A673 (cell line): ENCODE measurements at regions not wholly inside any gene's neighbourhood (a gene's known extent, or its start where the extent isn't known, plus 50 kb on each side); places are given as distances from the start of the nearest gene placed in this dataset.

Experiments
- BruUV-seq: library from RNA; stranded (reverse); fragments of 400-500 nt; replicated peaks from 2 replicates; lab custom pipeline; 2021; lab: Mats Ljungman, UMichigan
- CTCF ChIA-PET: fragments of 300-600 bp; sonication (Branson Sonifier 250); formaldehyde crosslinking; loops from one replicate; lab custom pipeline; 2022; ENCODE audit warnings: antibody characterized with exemption; lab: Charles Lee
- POLR2A ChIA-PET: fragments of 300-600 bp; sonication (Branson Sonifier 250); formaldehyde crosslinking; loops from one replicate; lab custom pipeline; 2022; ENCODE audit warnings: antibody characterized with exemption; ENCODE audit not compliant: low non-redundant PET; lab: Charles Lee
- DNase-seq: peaks from one replicate; pipeline ENCODE4 v3.0.0-alpha.2; 2015; ENCODE audit warnings: low spot score
- H3K27ac ChIP-seq: fragments of 200-600 bp; sonication (generic); 2 replicates; pipeline ENCODE4 v1.5.1; 2016; ENCODE audit warnings: mixed run types, low read depth, mild to moderate bottlenecking, mixed read lengths, antibody characterized with exemption, low read length; ENCODE audit not compliant: poor library complexity, severe bottlenecking
- H3K27me3 ChIP-seq: fragments of 200-600 bp; sonication (generic); replicated peaks from 2 replicates; pipeline ENCODE4 v1.6.1; 2017; ENCODE audit warnings: mixed run types, low read depth, mild to moderate bottlenecking, mixed read lengths, antibody characterized with exemption, low read length; ENCODE audit not compliant: insufficient read depth, poor library complexity
- H3K36me3 ChIP-seq: fragments of 200-600 bp; sonication (generic); 2 replicates; pipeline ENCODE4 v1.6.1; 2016; ENCODE audit warnings: mixed run types, mild to moderate bottlenecking, mixed read lengths, antibody characterized with exemption, low read length; ENCODE audit not compliant: insufficient read depth, poor library complexity, severe bottlenecking
- H3K4me1 ChIP-seq: fragments of 200-600 bp; sonication (generic); 2 replicates; pipeline ENCODE4 v1.6.1; 2017; ENCODE audit warnings: mixed run types, mild to moderate bottlenecking, mixed read lengths, antibody characterized with exemption, low read length; ENCODE audit not compliant: insufficient read depth, poor library complexity, severe bottlenecking
- H3K4me3 ChIP-seq: fragments of 200-600 bp; sonication (generic); 2 replicates; pipeline ENCODE4 v1.5.1; 2016; ENCODE audit warnings: low read depth, mixed run types, mild to moderate bottlenecking, mixed read lengths, low read length; ENCODE audit not compliant: poor library complexity, severe bottlenecking
- H3K9me3 ChIP-seq: fragments of 200-600 bp; sonication (generic); 2 replicates; pipeline ENCODE4 v1.6.1; 2016; ENCODE audit warnings: mixed run types, low read depth, mild to moderate bottlenecking, mixed read lengths, antibody characterized with exemption, low read length; ENCODE audit not compliant: poor library complexity, severe bottlenecking
- CTCF ChIP-seq: fragments of 300-800, 200-600 bp; sonication (generic); conservative IDR thresholded peaks from 2 replicates; pipeline ENCODE4 v1.5.1; 2017; ENCODE audit warnings: low read depth, mild to moderate bottlenecking, antibody characterized with exemption, low read length, moderate library complexity, mixed read lengths
- EZH2 ChIP-seq: fragments of 200-600 bp; sonication (generic); IDR thresholded peaks from 2 replicates; pipeline ENCODE4 v1.6.1; 2017; ENCODE audit warnings: borderline replicate concordance, low read depth, mild to moderate bottlenecking, mixed read lengths, antibody characterized with exemption, low read length; ENCODE audit not compliant: poor library complexity, severe bottlenecking
- intact Hi-C: fragments of 100-400 bp; cut with micrococcal nuclease; formaldehyde crosslinking; loops from one replicate; pipeline ENCODE4 v1.10.0; 2022; ENCODE audit not compliant: unreplicated experiment

- TF ChIP-seq EZH2: no peak
- TF ChIP-seq CTCF: no peak
- CTCF ChIA-PET: no interaction called here
- H3K27ac ChIP-seq: no peak overlapping the region
Measured at GRCh38 chrX:100477958-100478357, 67.9 kb upstream of the PCDH19 start.

GRCh38 chrX:100477467-100477866 is 67.4 kb upstream of the PCDH19 start:
- no peak overlapping the region for H3K27ac ChIP-seq
- no peak for DNase-seq
- ChIA-PET POLR2A (no interaction called here), CTCF (no interaction called here)
- no TSS peak for BruUV-seq
- H3K4me3 ChIP-seq: no peak overlapping the region
- H3K4me1 ChIP-seq: no peaks in the 10 kb centered on the region
- no peaks in the 10 kb centered on the region for H3K27me3 ChIP-seq
- H3K36me3 ChIP-seq: no peaks in the 10 kb centered on the region
- TF ChIP-seq EZH2 (no peak), CTCF (no peak)
- intact Hi-C loops: no loop called here
- H3K9me3 ChIP-seq: no peaks in the 10 kb centered on the region

More at GRCh38 chrX:100477958-100478357, 67.9 kb upstream of the PCDH19 start:
- BruUV-seq: no TSS peak
- H3K27me3 ChIP-seq: no peaks in the 10 kb centered on the region
- POLR2A ChIA-PET: no interaction called here
- DNase-seq: no peak
- intact Hi-C loops: no loop called here
- no peak overlapping the region for H3K4me3 ChIP-seq
- no peaks in the 10 kb centered on the region for H3K4me1 ChIP-seq
- no peaks in the 10 kb centered on the region for H3K9me3 ChIP-seq
- no peaks in the 10 kb centered on the region for H3K36me3 ChIP-seq
